HCT116 (cell line): ENCODE measurements at regions not wholly inside any gene's neighbourhood (a gene's known extent, or its start where the extent isn't known, plus 50 kb on each side); places are given as distances from the start of the nearest gene placed in this dataset.

Experiments used
- ATAC-seq: fragments of 200-7000 bp; cut with Tn5 transposase; 2 replicates; pipeline ENCODE4 v1.9.1; 2020; ENCODE audit warnings: mild to moderate bottlenecking, moderate library complexity
- BruUV-seq: library from RNA; stranded (reverse); fragments of 400-500 nt; replicated peaks from 2 replicates; lab custom pipeline; 2021; lab: Mats Ljungman, UMichigan
- CTCF ChIA-PET: fragments of 300-600 bp; sonication (Branson Sonifier 250); formaldehyde crosslinking; loops from one replicate; lab custom pipeline; 2021; ENCODE audit warnings: antibody characterized with exemption; lab: Charles Lee
- POLR2A ChIA-PET: fragments of 300-600, 350-600 bp; sonication (Branson Sonifier 250); formaldehyde crosslinking; loops from one replicate; lab custom pipeline; 2021; ENCODE audit warnings: antibody characterized with exemption; lab: Charles Lee
- RAD21 ChIA-PET, 2 experiments: fragments of 300-600 bp; sonication (Branson Sonifier 250); formaldehyde crosslinking; loops; one replicate each; lab custom pipeline; 2023; ENCODE audit warnings: low total read pairs in 2 of 2; ENCODE audit not compliant: uncharacterized antibody in 2 of 2, unreplicated experiment in 2 of 2, low non-redundant PET in 1 of 2; lab: Charles Lee
- DNase-seq: peaks from one replicate; pipeline ENCODE4 v3.0.0-alpha.2; 2010; ENCODE audit warnings: low read depth, low spot score
- H2AFZ ChIP-seq: fragments of 200-600 bp; shearing (Covaris generic), sonication (generic); 2 replicates; pipeline ENCODE4 v1.6.1; 2017; ENCODE audit warnings: low read depth, mixed run types, mixed read lengths, antibody characterized with exemption, low read length; ENCODE audit not compliant: poor library complexity, severe bottlenecking
- H3K27ac ChIP-seq: 2 replicates; pipeline ENCODE4 v1.5.1; 2012; ENCODE audit warnings: low read depth, low read length
- H3K27me3 ChIP-seq: fragments of 200-600 bp; sonication (generic); 2 replicates; pipeline ENCODE4 v1.6.1; 2016; ENCODE audit warnings: mixed run types, low read length, mixed read lengths; ENCODE audit not compliant: insufficient read depth
- H3K36me3 ChIP-seq, 2 experiments: fragments of 200-500 bp in 1 of 2; fragments of 200-600 bp in 1 of 2; sonication (Bioruptor generic) in 1 of 2; sonication (generic) in 1 of 2; 2 replicates each; pipeline versions ENCODE4 v1.5.1 to v1.6.1; 2014 to 2016; ENCODE audit warnings: low read length in 2 of 2, inconsistent platforms in 1 of 2, mixed read lengths in 1 of 2, mixed run types in 1 of 2; ENCODE audit not compliant: insufficient read depth in 2 of 2, control insufficient read depth in 1 of 2
- H3K4me1 ChIP-seq, 2 experiments: fragments of 200-600 bp in 1 of 2; sonication (generic) in 1 of 2; 2 replicates each; pipeline versions ENCODE4 v1.5.1 to v1.6.1; 2012 to 2017; ENCODE audit warnings: low read length in 2 of 2, inconsistent platforms in 1 of 2, mild to moderate bottlenecking in 1 of 2, mixed read lengths in 1 of 2, mixed run types in 1 of 2, moderate library complexity in 1 of 2; ENCODE audit not compliant: insufficient read depth in 2 of 2, control insufficient read depth in 1 of 2
- H3K4me2 ChIP-seq: fragments of 200-600 bp; sonication (generic); 2 replicates; pipeline ENCODE4 v1.6.1; 2017; ENCODE audit warnings: mixed run types, low read length, mixed read lengths
- H3K4me3 ChIP-seq, 2 experiments: fragments of 200-600 bp in 1 of 2; sonication (generic) in 1 of 2; replicated peaks in 1 of 2; 2 replicates each; pipeline ENCODE4 v1.5.1; 2011 to 2016; ENCODE audit warnings: low read length in 2 of 2, control low read depth in 1 of 2, low read depth in 1 of 2, mild to moderate bottlenecking in 1 of 2, mixed read lengths in 1 of 2, mixed run types in 1 of 2
- H3K79me2 ChIP-seq: fragments of 200-600 bp; sonication (generic); 2 replicates; pipeline ENCODE4 v1.6.1; 2017; ENCODE audit warnings: mild to moderate bottlenecking, mixed run types, low read length, moderate library complexity, mixed read lengths; ENCODE audit not compliant: insufficient read depth
- H3K9ac ChIP-seq: fragments of 200-600 bp; sonication (generic); 2 replicates; pipeline ENCODE4 v1.6.1; 2016; ENCODE audit warnings: low read length, mixed read lengths
- H3K9me2 ChIP-seq: fragments of 200-600 bp; sonication (generic), shearing (Covaris generic); 2 replicates; pipeline ENCODE4 v1.6.1; 2017; ENCODE audit warnings: mixed run types, mild to moderate bottlenecking, moderate library complexity; ENCODE audit not compliant: insufficient read depth
- H3K9me3 ChIP-seq, 2 experiments: fragments of 200-500 bp in 1 of 2; fragments of 200-600 bp in 1 of 2; sonication (Bioruptor generic) in 1 of 2; sonication (generic) in 1 of 2; 2 replicates each; pipeline ENCODE4 v1.6.1; 2014 to 2017; ENCODE audit warnings: low read length in 2 of 2, mixed read lengths in 2 of 2, inconsistent platforms in 1 of 2, low read depth in 1 of 2, mild to moderate bottlenecking in 1 of 2, mixed run types in 1 of 2, moderate library complexity in 1 of 2; ENCODE audit not compliant: control insufficient read depth in 1 of 2, insufficient read depth in 1 of 2
- H4K20me1 ChIP-seq: fragments of 200-600 bp; sonication (generic), shearing (Covaris generic); 2 replicates; pipeline ENCODE4 v1.6.1; 2017; ENCODE audit warnings: mixed run types, mild to moderate bottlenecking, moderate library complexity; ENCODE audit not compliant: insufficient read depth
- CEBPB ChIP-seq: IDR thresholded peaks from 2 replicates; pipeline ENCODE4 v1.6.1; 2012; ENCODE audit warnings: low read depth
- FOSL1 ChIP-seq: IDR thresholded peaks from 2 replicates; pipeline ENCODE4 v1.6.1; 2012; ENCODE audit warnings: low read depth
- SIN3A ChIP-seq: IDR thresholded peaks from 2 replicates; pipeline ENCODE4 v1.6.1; 2012; ENCODE audit warnings: low read depth
- SP1 ChIP-seq: IDR thresholded peaks from 2 replicates; pipeline ENCODE4 v1.6.1; 2012; ENCODE audit warnings: low read depth
- SRF ChIP-seq: IDR thresholded peaks from 2 replicates; pipeline ENCODE4 v1.6.1; 2012; ENCODE audit warnings: low read depth
- ZNF274 ChIP-seq: fragments of 200-500 bp; sonication (Bioruptor generic); IDR thresholded peaks from 2 replicates; pipeline ENCODE4 v1.6.1; 2014; ENCODE audit warnings: mild to moderate bottlenecking, low read depth, low read length, inconsistent platforms
- intact Hi-C: fragments of 100-400 bp; cut with micrococcal nuclease; formaldehyde crosslinking; loops from 2 replicates; pipeline ENCODE4 v1.10.0; 2022
- TF ChIP-seq, protein P1 (sequence below): IDR thresholded peaks from 2 replicates; pipeline ENCODE4 v1.6.1; 2012

DNA sequence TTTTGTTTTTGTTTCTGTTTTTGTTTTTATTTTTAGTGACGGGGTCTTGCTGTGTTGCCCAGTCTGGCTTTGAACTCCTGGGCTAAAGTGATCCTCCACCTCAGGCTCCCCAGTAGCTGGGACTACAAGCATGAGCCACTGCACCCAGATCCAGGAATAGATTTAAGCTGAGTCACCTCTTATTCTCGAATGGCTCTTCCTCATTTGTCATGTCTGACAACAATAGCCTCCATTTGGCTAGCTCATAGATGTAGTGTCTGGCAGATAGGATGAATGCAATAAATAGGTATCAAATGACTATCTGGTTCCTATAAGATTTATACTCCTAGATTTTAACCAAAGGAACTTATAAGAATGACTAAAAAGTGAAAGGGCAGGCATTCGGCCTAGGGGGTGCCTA is 172.9 kb downstream of the TMEM26 start:
- TF ChIP-seq, protein P1, sequence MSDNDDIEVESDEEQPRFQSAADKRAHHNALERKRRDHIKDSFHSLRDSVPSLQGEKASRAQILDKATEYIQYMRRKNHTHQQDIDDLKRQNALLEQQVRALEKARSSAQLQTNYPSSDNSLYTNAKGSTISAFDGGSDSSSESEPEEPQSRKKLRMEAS, result no peak
- TF ChIP-seq FOSL1 (no peak), SIN3A (no peak), ZNF274 (no peak), CEBPB (no peak), SP1 (0 out of 2 replicates have a peak, but pooled peaks have one; percentile 18), SRF (no peak)
- no peaks in the 10 kb centered on the region for H3K9me3 ChIP-seq
- H3K4me2 ChIP-seq, result no peak overlapping the region; the same call in 1 of the 2 replicates
- H3K4me3 ChIP-seq, result no peak overlapping the region
- ATAC-seq (no peak), DNase-seq (no peak)
- H2AFZ ChIP-seq, result no peak overlapping the region
- ChIA-PET POLR2A (no interaction called here), RAD21 (no interaction called here), CTCF (interaction anchor here (0.7 to 1.3 kb wide), 2 partner anchors 464 to 513 kb away, joined by 3 to 4 read pairs; no protein-coding TSS in a partner anchor)
- no peaks in the 10 kb centered on the region for H3K27me3 ChIP-seq
- no peaks in the 10 kb centered on the region for H3K9me2 ChIP-seq
- intact Hi-C loops, result loop anchor here (5.0 to 10.0 kb wide), 3 partner anchors 138 to 836 kb away; no protein-coding TSS in a partner anchor
- H3K9ac ChIP-seq, result no peak overlapping the region
- H3K4me1 ChIP-seq, result peaks cover 0 to 7% of the 10 kb centered on the region in 2 experiments; a peak in 2 of 4 replicates
- no peaks in the 10 kb centered on the region for H3K79me2 ChIP-seq
- H3K36me3 ChIP-seq, result no peaks in the 10 kb centered on the region
- no peaks in the 10 kb centered on the region for H4K20me1 ChIP-seq
- no peak overlapping the region for H3K27ac ChIP-seq
- BruUV-seq, result no TSS peak

DNA sequence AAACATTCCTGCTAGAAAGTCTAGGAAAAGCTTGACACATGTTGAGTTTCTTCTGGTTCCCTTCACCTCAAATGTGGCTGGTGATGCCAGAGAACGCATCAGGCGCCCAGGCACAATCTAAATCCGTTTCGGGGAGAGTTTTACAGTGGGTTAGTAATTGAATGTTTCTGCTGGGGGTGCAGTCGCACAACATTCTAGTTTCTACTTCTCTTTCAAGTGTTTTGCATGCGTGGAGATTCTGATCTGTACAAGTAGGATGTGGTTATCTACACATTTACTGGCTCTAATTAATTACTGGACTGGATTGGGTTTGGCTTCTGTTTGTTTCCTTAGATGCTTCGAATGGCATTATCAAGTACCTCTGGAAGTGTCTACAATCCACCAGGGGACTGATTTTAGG is 173.8 kb downstream of the TMEM26 start:
- ATAC-seq (no peak), DNase-seq (no peak)
- Histone ChIP-seq H3K4me1 (peaks cover 0 to 7% of the 10 kb centered on the region in 2 experiments; a peak in 2 of 4 replicates), H3K27ac (no peak overlapping the region), H3K79me2 (no peaks in the 10 kb centered on the region), H3K27me3 (no peaks in the 10 kb centered on the region), H3K9ac (no peak overlapping the region), H4K20me1 (no peaks in the 10 kb centered on the region), H2AFZ (no peak overlapping the region), H3K4me3 (no peak overlapping the region), H3K36me3 (no peaks in the 10 kb centered on the region), H3K9me2 (no peaks in the 10 kb centered on the region), H3K9me3 (no peaks in the 10 kb centered on the region), H3K4me2 (no peak overlapping the region)
- ChIA-PET CTCF (interaction anchor here (0.7 to 1.3 kb wide), 2 partner anchors 463 to 512 kb away, joined by 3 to 4 read pairs; no protein-coding TSS in a partner anchor), RAD21 (no interaction called here), POLR2A (no interaction called here)
- intact Hi-C loops, result no loop called here
- TF ChIP-seq SP1, result no peak
- no TSS peak for BruUV-seq
